K562 (cell line): ENCODE measurements at regions not wholly inside any gene's neighbourhood (a gene's known extent, or its start where the extent isn't known, plus 50 kb on each side); places are given as distances from the start of the nearest gene placed in this dataset.

Source experiments
- ATAC-seq: fragments of 200-7000 bp; cut with Tn5 transposase; 3 replicates; pipeline ENCODE4 v1.9.1; 2020; ENCODE audit warnings: moderate library complexity
- BruUV-seq: library from RNA; stranded (reverse); fragments of 400-500 nt; replicated peaks from 2 replicates; lab custom pipeline; 2021; lab: Mats Ljungman, UMichigan
- CTCF ChIA-PET: fragments of 300-600 bp; formaldehyde crosslinking; extraction: SDS; loops from one replicate; lab custom pipeline; 2021; ENCODE audit warnings: low intra/inter-chr PET ratio; lab: Yijun Ruan, JAX
- POLR2A ChIA-PET: fragments of 300-600, 350-650 bp; sonication (Branson Sonifier 250); formaldehyde crosslinking; extraction: SDS; loops from one replicate; lab custom pipeline; 2021; ENCODE audit warnings: antibody characterized with exemption, inconsistent platforms; lab: Yijun Ruan, JAX
- DNase-seq, 4 experiments: peaks; one replicate each; pipeline versions ENCODE4 v3.0.0 to v3.0.0-alpha.2; 2011 to 2018; ENCODE audit warnings: low spot score in 3 of 4, mixed read lengths in 3 of 4; ENCODE audit errors: extremely low read depth in 1 of 4
- FAIRE-seq: peaks from 2 replicates; lab custom pipeline; 2011; peaks lifted over from hg19 to GRCh38; lab: Jason Lieb, UNC
- H2AFZ ChIP-seq: 2 replicates; pipeline ENCODE4 v1.6.0; 2011; ENCODE audit warnings: low read depth, low read length, control low read depth, inconsistent platforms
- H3K27ac ChIP-seq: fragments of 200-600 bp; 3 replicates; pipeline ENCODE4 v1.8.0; 2011; ENCODE audit warnings: low read depth, mild to moderate bottlenecking, control low read depth, inconsistent platforms, low read length, moderate library complexity, mixed read lengths; ENCODE audit errors: extremely low read depth
- H3K27me3 ChIP-seq, 2 experiments: fragments of 300-600 bp in 1 of 2; 2 replicates in 1 of 2; 3 replicates in 1 of 2; pipeline versions ENCODE4 v1.6.0 to v1.8.0; 2011; ENCODE audit warnings: inconsistent platforms in 2 of 2, low read length in 2 of 2, mild to moderate bottlenecking in 1 of 2, mixed read lengths in 1 of 2, moderate library complexity in 1 of 2; ENCODE audit not compliant: control insufficient read depth in 2 of 2, insufficient read depth in 2 of 2
- H3K36me3 ChIP-seq: fragments of 300-600 bp; 3 replicates; pipeline ENCODE4 v1.8.0; 2011; ENCODE audit warnings: mild to moderate bottlenecking, low read length, inconsistent platforms; ENCODE audit not compliant: control insufficient read depth, insufficient read depth
- H3K4me1 ChIP-seq, 2 experiments: fragments of 200-600 bp in 1 of 2; replicated peaks in 1 of 2; 2 replicates in 1 of 2; 3 replicates in 1 of 2; pipeline versions ENCODE4 v1.5.1 to v1.8.0; 2011; ENCODE audit warnings: inconsistent platforms in 2 of 2, low read length in 2 of 2, mild to moderate bottlenecking in 1 of 2, mixed read lengths in 1 of 2, moderate library complexity in 1 of 2; ENCODE audit not compliant: control insufficient read depth in 2 of 2, insufficient read depth in 2 of 2
- H3K4me2 ChIP-seq: 2 replicates; pipeline ENCODE4 v1.6.1; 2011; ENCODE audit warnings: low read length, control low read depth, inconsistent platforms, mixed read lengths; ENCODE audit not compliant: insufficient read depth
- H3K4me3 ChIP-seq: fragments of 200-600 bp; sonication (generic), shearing (Covaris generic); 2 replicates; pipeline ENCODE4 v1.5.1; 2016; ENCODE audit warnings: control low read depth, inconsistent platforms
- H3K79me2 ChIP-seq: fragments of 200-600 bp; 3 replicates; pipeline ENCODE4 v1.8.0; 2011; ENCODE audit warnings: low read length, inconsistent platforms; ENCODE audit not compliant: control insufficient read depth, insufficient read depth
- H3K9ac ChIP-seq, 2 experiments: 2 replicates each; pipeline versions ENCODE4 v1.6.0 to v1.6.1; 2011; ENCODE audit warnings: low read depth in 2 of 2, low read length in 2 of 2, control low read depth in 1 of 2, inconsistent platforms in 1 of 2, mild to moderate bottlenecking in 1 of 2, mixed read lengths in 1 of 2; ENCODE audit not compliant: insufficient read depth in 1 of 2
- H3K9me1 ChIP-seq: one replicate; pipeline ENCODE4 v1.6.0; 2011; ENCODE audit warnings: inconsistent platforms, mild to moderate bottlenecking, low read length, moderate library complexity; ENCODE audit not compliant: control insufficient read depth, insufficient read depth
- H3K9me3 ChIP-seq: replicated peaks from 2 replicates; pipeline ENCODE4 v1.5.1; 2011; ENCODE audit warnings: low read depth, low read length, inconsistent platforms; ENCODE audit not compliant: control insufficient read depth, insufficient read depth
- H4K20me1 ChIP-seq: replicated peaks from 2 replicates; pipeline ENCODE4 v1.6.1; 2011; ENCODE audit warnings: low read length, inconsistent platforms, mixed read lengths; ENCODE audit not compliant: control insufficient read depth, insufficient read depth
- NEUROD1 ChIP-seq: fragments of 150-350 bp; IDR thresholded peaks from 2 replicates; pipeline ENCODE4 v1.6.1; 2014; ENCODE audit warnings: borderline replicate concordance, low read length, low read depth; ENCODE audit not compliant: partially characterized antibody
- SNAPC5 ChIP-seq: fragments of 250-450 bp; sonication (Bioruptor Pico); IDR thresholded peaks from 2 replicates; pipeline ENCODE4 v1.8.0; 2021; ENCODE audit warnings: moderate library complexity, mild to moderate bottlenecking, inconsistent platforms
- USF1 ChIP-seq: sonication (generic); formaldehyde crosslinking; IDR thresholded peaks from 2 replicates; pipeline ENCODE4 v1.9.0; 2022; ENCODE audit warnings: mild to moderate bottlenecking, missing genetic modification reagents
- WGBS: fragments of 100-300 bp; shearing (Covaris generic); methylation state at CpG from one replicate; pipeline ENCODE4 v1.1.6; 2016; ENCODE audit warnings: low coverage, mixed read lengths; ENCODE audit not compliant: insufficient coverage; ENCODE audit errors: missing lambda C conversion rate; 5-methylcytosine and 5-hydroxymethylcytosine counted together
- in situ Hi-C: fragments of 300-500 bp; cut with MboI; formaldehyde crosslinking; loops from 4 replicates; pipeline ENCODE4 v1.15.0; 2018; ENCODE audit warnings: inconsistent platforms, mixed read lengths
- intact Hi-C: fragments of 100-400 bp; cut with micrococcal nuclease; formaldehyde crosslinking; loops from 2 replicates; pipeline ENCODE4 v1.14.2; 2022
- TF ChIP-seq, protein P1 (sequence below): fragments of 450-650 bp; IDR thresholded peaks from 2 replicates; pipeline ENCODE4 v1.6.1; 2018; ENCODE audit not compliant: partially characterized antibody
- TF ChIP-seq, protein P2 (sequence below): sonication (generic); formaldehyde crosslinking; IDR thresholded peaks from 2 replicates; pipeline ENCODE4 v1.8.0; 2023; ENCODE audit warnings: mild to moderate bottlenecking, missing genetic modification reagents
- TF ChIP-seq, protein P3 (sequence below), 3 experiments: fragments of 200-800 bp in 1 of 3; sonication (Bioruptor generic) in 1 of 3; sonication (generic) in 1 of 3; formaldehyde crosslinking in 1 of 3; IDR thresholded peaks; 2 replicates each; pipeline versions ENCODE4 v1.6.1 to v1.8.0; 2016 to 2022; ENCODE audit warnings: mild to moderate bottlenecking in 2 of 3, missing compliant biosample characterization in 2 of 3, missing genetic modification characterization in 2 of 3, missing genetic modification reagents in 1 of 3
- TF ChIP-seq, protein P4 (sequence below), 2 experiments: fragments of 450-650 bp; conservative IDR thresholded peaks; 2 replicates each; pipeline ENCODE4 v1.6.1; 2017; ENCODE audit warnings: mild to moderate bottlenecking in 2 of 2, moderate library complexity in 2 of 2

GRCh38 chr1:90134175-90134955 lies 139.5 kb downstream of the ZNF326 start:
- no peaks in the 10 kb centered on the region for H4K20me1 ChIP-seq
- ATAC-seq (no peak), DNase-seq (no peak), FAIRE-seq (no peak)
- H3K9me3 ChIP-seq = no peaks in the 10 kb centered on the region
- no peak overlapping the region for H3K4me2 ChIP-seq
- BruUV-seq = no TSS peak
- CTCF ChIA-PET = no interaction called here
- POLR2A ChIA-PET = interaction anchor here (0.9 to 1.3 kb wide), 2 partner anchors 9 to 26 kb away, joined by 3 read pairs; no protein-coding TSS in a partner anchor
- no peak overlapping the region for H2AFZ ChIP-seq
- H3K27ac ChIP-seq = no peak overlapping the region
- in situ Hi-C loops = no loop called here
- intact Hi-C loops = no loop called here
- WGBS = 0% methylated on average over 6 of the region's 6 CpGs
- H3K9me1 ChIP-seq = no peaks in the 10 kb centered on the region
- no peak overlapping the region for H3K4me3 ChIP-seq
- no peak overlapping the region for H3K9ac ChIP-seq
- H3K27me3 ChIP-seq = no peaks in the 10 kb centered on the region
- H3K4me1 ChIP-seq = no peaks in the 10 kb centered on the region
- H3K79me2 ChIP-seq = no peaks in the 10 kb centered on the region
- no peaks in the 10 kb centered on the region for H3K36me3 ChIP-seq
- TF ChIP-seq, protein P1, sequence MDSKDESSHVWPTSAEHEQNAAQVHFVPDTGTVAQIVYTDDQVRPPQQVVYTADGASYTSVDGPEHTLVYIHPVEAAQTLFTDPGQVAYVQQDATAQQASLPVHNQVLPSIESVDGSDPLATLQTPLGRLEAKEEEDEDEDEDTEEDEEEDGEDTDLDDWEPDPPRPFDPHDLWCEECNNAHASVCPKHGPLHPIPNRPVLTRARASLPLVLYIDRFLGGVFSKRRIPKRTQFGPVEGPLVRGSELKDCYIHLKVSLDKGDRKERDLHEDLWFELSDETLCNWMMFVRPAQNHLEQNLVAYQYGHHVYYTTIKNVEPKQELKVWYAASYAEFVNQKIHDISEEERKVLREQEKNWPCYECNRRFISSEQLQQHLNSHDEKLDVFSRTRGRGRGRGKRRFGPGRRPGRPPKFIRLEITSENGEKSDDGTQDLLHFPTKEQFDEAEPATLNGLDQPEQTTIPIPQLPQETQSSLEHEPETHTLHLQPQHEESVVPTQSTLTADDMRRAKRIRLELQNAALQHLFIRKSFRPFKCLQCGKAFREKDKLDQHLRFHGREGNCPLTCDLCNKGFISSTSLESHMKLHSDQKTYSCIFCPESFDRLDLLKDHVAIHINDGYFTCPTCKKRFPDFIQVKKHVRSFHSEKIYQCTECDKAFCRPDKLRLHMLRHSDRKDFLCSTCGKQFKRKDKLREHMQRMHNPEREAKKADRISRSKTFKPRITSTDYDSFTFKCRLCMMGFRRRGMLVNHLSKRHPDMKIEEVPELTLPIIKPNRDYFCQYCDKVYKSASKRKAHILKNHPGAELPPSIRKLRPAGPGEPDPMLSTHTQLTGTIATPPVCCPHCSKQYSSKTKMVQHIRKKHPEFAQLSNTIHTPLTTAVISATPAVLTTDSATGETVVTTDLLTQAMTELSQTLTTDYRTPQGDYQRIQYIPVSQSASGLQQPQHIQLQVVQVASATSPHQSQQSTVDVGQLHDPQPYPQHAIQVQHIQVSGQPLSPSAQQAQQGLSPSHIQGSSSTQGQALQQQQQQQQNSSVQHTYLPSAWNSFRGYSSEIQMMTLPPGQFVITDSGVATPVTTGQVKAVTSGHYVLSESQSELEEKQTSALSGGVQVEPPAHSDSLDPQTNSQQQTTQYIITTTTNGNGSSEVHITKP = no peak
- TF ChIP-seq SNAPC5 (CRISPR knock-in tag) (no peak), NEUROD1 (no peak), USF1 (CRISPR knock-in tag) (no peak)
- TF ChIP-seq, protein P2, sequence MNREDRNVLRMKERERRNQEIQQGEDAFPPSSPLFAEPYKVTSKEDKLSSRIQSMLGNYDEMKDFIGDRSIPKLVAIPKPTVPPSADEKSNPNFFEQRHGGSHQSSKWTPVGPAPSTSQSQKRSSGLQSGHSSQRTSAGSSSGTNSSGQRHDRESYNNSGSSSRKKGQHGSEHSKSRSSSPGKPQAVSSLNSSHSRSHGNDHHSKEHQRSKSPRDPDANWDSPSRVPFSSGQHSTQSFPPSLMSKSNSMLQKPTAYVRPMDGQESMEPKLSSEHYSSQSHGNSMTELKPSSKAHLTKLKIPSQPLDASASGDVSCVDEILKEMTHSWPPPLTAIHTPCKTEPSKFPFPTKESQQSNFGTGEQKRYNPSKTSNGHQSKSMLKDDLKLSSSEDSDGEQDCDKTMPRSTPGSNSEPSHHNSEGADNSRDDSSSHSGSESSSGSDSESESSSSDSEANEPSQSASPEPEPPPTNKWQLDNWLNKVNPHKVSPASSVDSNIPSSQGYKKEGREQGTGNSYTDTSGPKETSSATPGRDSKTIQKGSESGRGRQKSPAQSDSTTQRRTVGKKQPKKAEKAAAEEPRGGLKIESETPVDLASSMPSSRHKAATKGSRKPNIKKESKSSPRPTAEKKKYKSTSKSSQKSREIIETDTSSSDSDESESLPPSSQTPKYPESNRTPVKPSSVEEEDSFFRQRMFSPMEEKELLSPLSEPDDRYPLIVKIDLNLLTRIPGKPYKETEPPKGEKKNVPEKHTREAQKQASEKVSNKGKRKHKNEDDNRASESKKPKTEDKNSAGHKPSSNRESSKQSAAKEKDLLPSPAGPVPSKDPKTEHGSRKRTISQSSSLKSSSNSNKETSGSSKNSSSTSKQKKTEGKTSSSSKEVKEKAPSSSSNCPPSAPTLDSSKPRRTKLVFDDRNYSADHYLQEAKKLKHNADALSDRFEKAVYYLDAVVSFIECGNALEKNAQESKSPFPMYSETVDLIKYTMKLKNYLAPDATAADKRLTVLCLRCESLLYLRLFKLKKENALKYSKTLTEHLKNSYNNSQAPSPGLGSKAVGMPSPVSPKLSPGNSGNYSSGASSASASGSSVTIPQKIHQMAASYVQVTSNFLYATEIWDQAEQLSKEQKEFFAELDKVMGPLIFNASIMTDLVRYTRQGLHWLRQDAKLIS (CRISPR knock-in tag) = no peak
- TF ChIP-seq, protein P3, sequence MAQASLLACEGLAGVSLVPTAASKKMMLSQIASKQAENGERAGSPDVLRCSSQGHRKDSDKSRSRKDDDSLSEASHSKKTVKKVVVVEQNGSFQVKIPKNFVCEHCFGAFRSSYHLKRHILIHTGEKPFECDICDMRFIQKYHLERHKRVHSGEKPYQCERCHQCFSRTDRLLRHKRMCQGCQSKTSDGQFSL (CRISPR knock-in tag; IDR thresholded peaks at IDR 0.05) = no peak
- TF ChIP-seq, protein P3 (tag; IDR thresholded peaks at IDR 0.05) = no peak
- TF ChIP-seq, protein P4, sequence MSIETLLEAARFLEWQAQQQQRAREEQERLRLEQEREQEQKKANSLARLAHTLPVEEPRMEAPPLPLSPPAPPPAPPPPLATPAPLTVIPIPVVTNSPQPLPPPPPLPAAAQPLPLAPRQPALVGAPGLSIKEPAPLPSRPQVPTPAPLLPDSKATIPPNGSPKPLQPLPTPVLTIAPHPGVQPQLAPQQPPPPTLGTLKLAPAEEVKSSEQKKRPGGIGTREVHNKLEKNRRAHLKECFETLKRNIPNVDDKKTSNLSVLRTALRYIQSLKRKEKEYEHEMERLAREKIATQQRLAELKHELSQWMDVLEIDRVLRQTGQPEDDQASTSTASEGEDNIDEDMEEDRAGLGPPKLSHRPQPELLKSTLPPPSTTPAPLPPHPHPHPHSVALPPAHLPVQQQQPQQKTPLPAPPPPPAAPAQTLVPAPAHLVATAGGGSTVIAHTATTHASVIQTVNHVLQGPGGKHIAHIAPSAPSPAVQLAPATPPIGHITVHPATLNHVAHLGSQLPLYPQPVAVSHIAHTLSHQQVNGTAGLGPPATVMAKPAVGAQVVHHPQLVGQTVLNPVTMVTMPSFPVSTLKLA (conservative IDR thresholded peaks at IDR 0.05) = no peak
